ENCODE measurements at regions not wholly inside any gene's neighbourhood (a gene's known extent, or its start where the extent isn't known, plus 50 kb on each side); places are given as distances from the start of the nearest gene placed in this dataset.

DNA sequence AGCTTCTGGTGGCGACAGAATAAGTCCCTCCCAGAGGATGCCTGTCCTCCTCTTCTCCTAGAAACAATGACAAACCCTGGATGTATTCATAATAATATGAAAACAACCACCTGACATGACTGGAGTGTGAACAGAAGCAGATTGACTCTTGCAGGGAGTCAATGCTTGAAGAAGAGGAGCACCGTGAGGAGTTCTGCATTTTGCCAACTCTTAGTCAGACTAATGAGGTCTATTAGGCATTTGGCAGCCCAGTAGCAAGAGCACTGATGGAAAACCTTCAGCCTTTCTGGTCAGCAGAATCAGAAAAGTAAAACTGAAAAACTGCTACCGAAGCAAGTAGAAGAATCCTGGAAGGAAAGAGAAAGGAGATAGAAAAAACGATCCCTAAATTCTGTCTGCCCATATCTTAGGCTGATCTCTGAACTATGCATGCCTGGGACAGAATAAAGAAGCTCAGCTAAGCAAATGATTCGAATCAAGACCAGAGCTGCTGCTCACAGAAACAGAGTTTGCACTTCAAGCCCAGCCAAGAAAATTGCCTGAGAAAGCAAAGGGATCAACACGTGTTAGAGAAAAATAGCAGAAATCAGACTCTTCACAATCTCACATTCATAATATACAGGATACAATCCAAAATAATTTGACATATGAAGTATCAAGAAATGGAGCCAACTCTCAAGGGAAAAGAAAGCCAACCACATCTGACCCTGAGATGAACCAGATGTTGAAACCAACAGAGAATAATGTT, 69.5 kb upstream of the OSMR start:
- Histone ChIP-seq H4K20me1 (ENCODE audit: insufficient read depth, low read length) (no peaks in the 10 kb centered on the region), H3K9ac (ENCODE audit: insufficient read depth, low read length, poor library complexity, severe bottlenecking) (no peak overlapping the region), H3K9me3 (replicated peaks in 1 of 2; ENCODE audit: control insufficient read depth in 1 of 2, insufficient read depth in 1 of 2, low read length in 2 of 2) (no peaks in the 10 kb centered on the region), H3K4me2 (replicated peaks; ENCODE audit: extremely low read depth, low read length, poor library complexity, severe bottlenecking) (no peak overlapping the region), H2AFZ (ENCODE audit: insufficient read depth, low read depth, low read length, poor library complexity, severe bottlenecking) (no peak overlapping the region), H3K27me3 (ENCODE audit: control insufficient read depth in 2 of 2, insufficient read depth in 2 of 2, low read length in 2 of 2) (no peaks in the 10 kb centered on the region), H3K27ac (ENCODE audit: low read depth in 1 of 2, low read length in 2 of 2) (no peak overlapping the region), H3K36me3 (replicated peaks in 1 of 2; ENCODE audit: control insufficient read depth in 1 of 2, insufficient read depth in 2 of 2, low read length in 2 of 2) (no peaks in the 10 kb centered on the region), H3K79me2 (ENCODE audit: insufficient read depth, low read length) (no peaks in the 10 kb centered on the region), H3K4me1 (ENCODE audit: control insufficient read depth in 1 of 2, insufficient read depth in 2 of 2, low read length in 2 of 2) (no peaks in the 10 kb centered on the region), H3K4me3 (replicated peaks in 1 of 3; ENCODE audit: low read depth in 2 of 3, low read length in 3 of 3) (no peak overlapping the region)
- Mint-ChIP-seq H3K4me1 (no peaks in the 10 kb centered on the region), H3K27me3 (ENCODE audit: low read depth in 3 of 3) (peaks cover 0 to 13% (median 0%) of the 10 kb centered on the region in 3 donors), H3K36me3 (no peaks in the 10 kb centered on the region), H3K27ac (no peak overlapping the region), H3K9me3 (peaks cover 0 to 7% (median 1%) of the 10 kb centered on the region in 7 donors), H3K4me3 (no peak overlapping the region)
- TF ChIP-seq, protein P1, sequence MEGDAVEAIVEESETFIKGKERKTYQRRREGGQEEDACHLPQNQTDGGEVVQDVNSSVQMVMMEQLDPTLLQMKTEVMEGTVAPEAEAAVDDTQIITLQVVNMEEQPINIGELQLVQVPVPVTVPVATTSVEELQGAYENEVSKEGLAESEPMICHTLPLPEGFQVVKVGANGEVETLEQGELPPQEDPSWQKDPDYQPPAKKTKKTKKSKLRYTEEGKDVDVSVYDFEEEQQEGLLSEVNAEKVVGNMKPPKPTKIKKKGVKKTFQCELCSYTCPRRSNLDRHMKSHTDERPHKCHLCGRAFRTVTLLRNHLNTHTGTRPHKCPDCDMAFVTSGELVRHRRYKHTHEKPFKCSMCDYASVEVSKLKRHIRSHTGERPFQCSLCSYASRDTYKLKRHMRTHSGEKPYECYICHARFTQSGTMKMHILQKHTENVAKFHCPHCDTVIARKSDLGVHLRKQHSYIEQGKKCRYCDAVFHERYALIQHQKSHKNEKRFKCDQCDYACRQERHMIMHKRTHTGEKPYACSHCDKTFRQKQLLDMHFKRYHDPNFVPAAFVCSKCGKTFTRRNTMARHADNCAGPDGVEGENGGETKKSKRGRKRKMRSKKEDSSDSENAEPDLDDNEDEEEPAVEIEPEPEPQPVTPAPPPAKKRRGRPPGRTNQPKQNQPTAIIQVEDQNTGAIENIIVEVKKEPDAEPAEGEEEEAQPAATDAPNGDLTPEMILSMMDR (IDR thresholded peaks at IDR 0.05), result no peak
- no peak for DNase-seq
- WGBS (ENCODE audit: insufficient coverage), result 61% methylated on average over 3 of the region's 6 CpGs
- intact Hi-C loops (cut with micrococcal nuclease), result no loop called here

- DNase-seq, result no peak
- no peaks in the 10 kb centered on the region for H3K9me3 ChIP-seq (replicated peaks in 1 of 2; ENCODE audit: control insufficient read depth in 1 of 2, insufficient read depth in 1 of 2, low read length in 2 of 2)
- H3K4me3 ChIP-seq (replicated peaks in 1 of 3; ENCODE audit: low read depth in 2 of 3, low read length in 3 of 3), result no peak overlapping the region
- WGBS (ENCODE audit: insufficient coverage), result no CpG with 5 or more reads among the region's 2 CpGs
- TF ChIP-seq, protein P1 (IDR thresholded peaks at IDR 0.05), result no peak
- H3K9me3 Mint-ChIP-seq, result peaks cover 0 to 5% (median 1%) of the 10 kb centered on the region in 7 donors
- H3K36me3 ChIP-seq (replicated peaks in 1 of 2; ENCODE audit: control insufficient read depth in 1 of 2, insufficient read depth in 2 of 2, low read length in 2 of 2), result no peaks in the 10 kb centered on the region
- no peak overlapping the region for H3K27ac ChIP-seq (ENCODE audit: low read depth in 1 of 2, low read length in 2 of 2)
- no peak overlapping the region for H2AFZ ChIP-seq (ENCODE audit: insufficient read depth, low read depth, low read length, poor library complexity, severe bottlenecking)
- intact Hi-C loops (cut with micrococcal nuclease), result no loop called here
- no peak overlapping the region for H3K4me2 ChIP-seq (replicated peaks; ENCODE audit: extremely low read depth, low read length, poor library complexity, severe bottlenecking)
- no peaks in the 10 kb centered on the region for H3K27me3 ChIP-seq (ENCODE audit: control insufficient read depth in 2 of 2, insufficient read depth in 2 of 2, low read length in 2 of 2)
- H3K27ac Mint-ChIP-seq, result no peak overlapping the region
- no peak overlapping the region for H3K4me3 Mint-ChIP-seq
- H3K36me3 Mint-ChIP-seq, result no peaks in the 10 kb centered on the region
- H3K27me3 Mint-ChIP-seq (ENCODE audit: low read depth in 3 of 3), result peaks cover 0 to 13% (median 0%) of the 10 kb centered on the region in 3 donors
- H3K79me2 ChIP-seq (ENCODE audit: insufficient read depth, low read length), result no peaks in the 10 kb centered on the region
- H3K9ac ChIP-seq (ENCODE audit: insufficient read depth, low read length, poor library complexity, severe bottlenecking), result no peak overlapping the region
- no peaks in the 10 kb centered on the region for H3K4me1 ChIP-seq (ENCODE audit: control insufficient read depth in 1 of 2, insufficient read depth in 2 of 2, low read length in 2 of 2)
- no peaks in the 10 kb centered on the region for H3K4me1 Mint-ChIP-seq
- H4K20me1 ChIP-seq (ENCODE audit: insufficient read depth, low read length), result no peaks in the 10 kb centered on the region
Observed at GRCh38 chr5:38777111-38777510, 68.7 kb upstream of the OSMR start.

Measured in CD14-positive monocyte (primary cell).